ENCODE measurements at regions not wholly inside any gene's neighbourhood (a gene's known extent, or its start where the extent isn't known, plus 50 kb on each side); places are given as distances from the start of the nearest gene placed in this dataset.
"Not testable (repeated sequence)": the region's sequence is repeated elsewhere in the genome, so short reads cannot be mapped to it uniquely, and the experiment has no call there.

DNA sequence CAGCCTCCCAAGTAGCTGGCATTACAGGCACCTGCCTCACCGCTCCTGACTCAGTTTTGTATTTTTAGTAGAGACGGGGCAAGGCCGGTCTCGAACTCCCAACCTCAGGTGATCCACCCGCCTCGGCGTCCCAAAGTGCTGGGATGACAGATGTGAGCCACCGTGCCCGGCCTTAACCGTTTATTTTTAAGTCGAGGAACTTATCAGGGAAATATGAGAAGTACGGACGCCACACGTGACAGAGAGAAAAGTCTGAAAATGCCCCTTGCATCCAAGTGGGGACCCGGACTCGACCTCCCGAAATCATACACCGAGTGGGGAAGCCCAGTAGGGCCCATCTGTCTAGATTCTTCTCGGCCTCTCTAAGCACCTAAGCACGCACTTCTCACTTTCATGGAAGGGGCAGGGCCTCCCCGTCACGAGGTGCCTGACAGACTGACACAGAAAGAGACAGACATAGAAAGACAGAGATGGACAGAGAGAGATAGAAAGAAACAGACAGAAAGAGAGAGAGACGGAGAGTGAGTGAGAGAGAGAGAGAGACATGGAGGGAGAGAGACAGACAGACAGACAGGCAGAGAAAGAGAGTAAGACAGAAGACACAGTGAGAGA, 756.5 kb upstream of the DEFB115 start:
- Mint-ChIP-seq H3K4me3 (no peak overlapping the region), H3K27ac (no peak overlapping the region), H3K4me1 (no peaks in the 10 kb centered on the region), H3K36me3 (no peaks in the 10 kb centered on the region), H3K9me3 (no peaks in the 10 kb centered on the region)
- ATAC-seq (no peak), DNase-seq (ENCODE audit: low spot score in 2 of 2) (no peak)

DNA sequence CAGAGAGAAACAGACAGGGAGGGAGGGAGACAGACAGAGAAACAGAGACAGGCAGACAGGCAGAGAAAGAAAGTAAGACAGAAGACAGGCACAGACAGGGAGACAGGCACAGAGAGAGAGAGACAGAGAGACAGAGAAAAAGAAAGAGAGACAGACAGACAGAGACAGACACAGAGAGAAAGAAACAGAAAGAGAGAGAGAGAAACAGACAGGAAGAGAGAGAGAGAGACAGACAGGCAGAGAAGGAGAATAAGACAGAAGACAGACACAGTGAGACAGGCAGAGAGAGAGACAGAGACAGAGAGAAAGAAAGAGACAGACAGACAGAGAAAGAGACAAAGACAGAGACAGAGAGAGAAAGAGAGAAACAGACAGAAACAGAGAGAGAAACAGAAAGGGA, 754.8 kb upstream of the DEFB115 start:
- no peak overlapping the region for H3K4me3 Mint-ChIP-seq
- H3K4me1 Mint-ChIP-seq: no peaks in the 10 kb centered on the region
- no peaks in the 10 kb centered on the region for H3K36me3 Mint-ChIP-seq
- no peak for ATAC-seq
- peaks cover 4% of the 10 kb centered on the region for H3K9me3 Mint-ChIP-seq
- no peak for DNase-seq (ENCODE audit: low spot score in 2 of 2)
- no peak overlapping the region for H3K27ac Mint-ChIP-seq

DNA sequence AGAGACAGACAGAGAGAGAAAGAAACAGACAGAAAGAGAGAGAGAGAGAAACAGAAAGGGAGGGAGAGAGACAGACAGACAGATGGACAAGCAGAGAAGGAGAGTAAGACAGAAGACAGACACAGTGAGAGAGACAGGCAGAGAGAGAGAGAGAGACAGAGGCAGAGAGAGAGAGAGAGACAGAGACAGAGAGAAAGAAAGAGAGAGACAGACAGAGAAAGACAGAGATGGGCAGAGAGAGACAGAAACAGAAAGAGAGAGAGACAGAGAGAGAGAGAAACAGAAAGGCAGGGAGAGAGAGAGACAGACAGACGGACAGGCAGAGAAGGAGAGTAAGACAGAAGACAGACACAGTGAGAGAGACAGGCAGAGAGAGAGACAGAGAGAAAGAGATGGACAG, 754.3 kb upstream of the DEFB115 start:
- not testable (repeated sequence) for H3K4me1 Mint-ChIP-seq; H3K36me3 Mint-ChIP-seq; H3K9me3 Mint-ChIP-seq; H3K4me3 Mint-ChIP-seq; H3K27ac Mint-ChIP-seq; DNase-seq (ENCODE audit: low spot score in 2 of 2); ATAC-seq

DNA sequence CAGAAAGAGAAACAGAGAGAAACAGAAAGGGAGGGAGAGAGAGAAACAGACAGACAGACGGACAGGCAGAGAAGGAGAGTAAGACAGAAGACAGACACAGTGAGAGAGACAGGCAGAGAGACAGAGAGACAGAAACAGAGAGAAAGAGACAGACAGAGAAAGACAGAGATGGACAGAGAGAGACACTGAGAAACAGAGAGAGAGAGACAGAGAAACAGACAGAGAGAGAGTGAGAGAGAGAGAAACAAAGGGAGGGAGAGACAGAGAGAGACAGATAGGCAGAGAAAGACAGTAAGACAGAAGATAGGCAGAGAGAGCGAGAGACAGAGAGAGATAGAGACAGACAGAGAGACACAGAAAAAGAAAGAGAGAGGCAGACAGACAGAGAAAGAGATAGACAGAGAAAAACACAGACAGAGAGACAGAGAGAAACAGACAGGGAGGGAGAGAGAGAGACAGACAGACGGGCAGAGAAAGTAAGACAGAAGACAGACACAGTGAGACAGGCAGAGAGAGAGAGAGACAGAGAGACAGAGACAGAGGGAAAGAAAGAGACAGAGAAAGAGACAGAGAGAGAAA, 753.4 kb upstream of the DEFB115 start:
- Mint-ChIP-seq H3K4me1 (no peaks in the 10 kb centered on the region), H3K27ac (no peak overlapping the region), H3K36me3 (no peaks in the 10 kb centered on the region), H3K9me3 (peaks cover 4% of the 10 kb centered on the region), H3K4me3 (no peak overlapping the region)
- no peak for DNase-seq (ENCODE audit: low spot score in 2 of 2)
- no peak for ATAC-seq

DNA sequence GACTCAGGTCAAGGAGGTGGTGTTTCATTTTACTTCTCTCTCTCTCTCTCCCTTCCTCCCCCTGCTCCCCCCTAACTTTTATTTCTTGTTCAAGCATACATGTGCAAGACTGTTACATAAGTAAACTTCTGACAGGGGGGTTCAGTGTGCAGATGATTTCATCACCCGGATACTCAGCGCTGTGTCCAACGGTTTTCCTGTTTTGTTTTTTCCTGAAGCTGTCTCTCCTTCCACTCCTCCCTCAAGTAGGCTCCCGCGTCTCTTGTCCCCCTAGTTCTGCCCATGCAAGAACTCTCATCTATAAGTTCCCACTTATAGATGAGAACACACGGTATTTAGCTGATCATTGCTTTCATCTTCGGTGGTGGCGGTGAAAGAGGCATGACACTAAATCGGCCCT, 751.9 kb upstream of the DEFB115 start:
- Mint-ChIP-seq H3K4me3 (no peak overlapping the region), H3K4me1 (no peaks in the 10 kb centered on the region), H3K36me3 (no peaks in the 10 kb centered on the region), H3K27ac (no peak overlapping the region), H3K9me3 (peaks cover 11% of the 10 kb centered on the region)
- ATAC-seq (no peak), DNase-seq (ENCODE audit: low spot score in 2 of 2) (no peak)

DNA sequence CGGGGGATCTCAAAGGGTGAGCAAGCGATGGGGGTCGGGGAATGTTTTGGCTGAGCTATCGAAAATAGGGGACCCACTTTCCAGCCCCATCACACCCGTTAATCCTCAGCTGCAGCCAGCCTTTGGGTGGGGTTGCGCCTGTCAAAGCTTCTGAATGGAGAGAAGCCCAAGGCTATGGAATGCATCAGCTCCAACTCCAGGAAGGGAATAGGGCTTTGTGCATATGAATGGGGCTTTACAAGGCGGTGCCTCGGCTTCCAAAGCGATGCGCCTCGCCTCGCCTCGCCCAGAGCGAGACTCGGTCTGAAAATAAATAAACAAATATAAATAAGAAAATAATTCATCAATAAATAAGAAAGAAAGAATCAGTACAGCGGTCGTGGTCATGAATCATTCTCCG, 751.4 kb upstream of the DEFB115 start:
- no peak for ATAC-seq
- H3K4me1 Mint-ChIP-seq: no peaks in the 10 kb centered on the region
- H3K9me3 Mint-ChIP-seq: peaks cover 14% of the 10 kb centered on the region
- H3K4me3 Mint-ChIP-seq: no peak overlapping the region
- DNase-seq (ENCODE audit: low spot score in 2 of 2): no peak
- H3K36me3 Mint-ChIP-seq: no peaks in the 10 kb centered on the region
- H3K27ac Mint-ChIP-seq: no peak overlapping the region

DNA sequence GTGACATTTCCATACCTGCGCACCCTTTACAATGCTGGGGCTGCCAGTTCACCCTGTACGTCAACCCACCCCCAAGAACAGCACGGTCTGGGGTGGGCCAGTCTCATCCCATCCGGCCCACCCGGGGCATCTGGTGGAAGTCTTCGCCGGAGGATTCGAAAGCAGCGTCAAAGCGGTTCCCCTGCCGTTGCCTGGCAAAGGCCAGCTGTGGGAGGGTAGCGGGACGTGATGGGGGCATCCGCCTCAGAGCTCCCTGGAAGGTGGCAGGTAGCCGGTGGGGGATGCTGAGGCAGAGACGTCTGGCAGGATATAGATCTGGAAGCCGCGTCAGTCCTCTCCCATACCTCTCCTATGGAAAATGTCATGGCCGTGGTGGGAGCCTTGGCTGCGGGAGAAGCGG, 749.1 kb upstream of the DEFB115 start:
- DNase-seq (ENCODE audit: low spot score in 2 of 2); ATAC-seq; H3K27ac Mint-ChIP-seq; H3K36me3 Mint-ChIP-seq; H3K4me3 Mint-ChIP-seq; H3K4me1 Mint-ChIP-seq: not testable (repeated sequence)
- peaks cover 14% of the 10 kb centered on the region for H3K9me3 Mint-ChIP-seq

DNA sequence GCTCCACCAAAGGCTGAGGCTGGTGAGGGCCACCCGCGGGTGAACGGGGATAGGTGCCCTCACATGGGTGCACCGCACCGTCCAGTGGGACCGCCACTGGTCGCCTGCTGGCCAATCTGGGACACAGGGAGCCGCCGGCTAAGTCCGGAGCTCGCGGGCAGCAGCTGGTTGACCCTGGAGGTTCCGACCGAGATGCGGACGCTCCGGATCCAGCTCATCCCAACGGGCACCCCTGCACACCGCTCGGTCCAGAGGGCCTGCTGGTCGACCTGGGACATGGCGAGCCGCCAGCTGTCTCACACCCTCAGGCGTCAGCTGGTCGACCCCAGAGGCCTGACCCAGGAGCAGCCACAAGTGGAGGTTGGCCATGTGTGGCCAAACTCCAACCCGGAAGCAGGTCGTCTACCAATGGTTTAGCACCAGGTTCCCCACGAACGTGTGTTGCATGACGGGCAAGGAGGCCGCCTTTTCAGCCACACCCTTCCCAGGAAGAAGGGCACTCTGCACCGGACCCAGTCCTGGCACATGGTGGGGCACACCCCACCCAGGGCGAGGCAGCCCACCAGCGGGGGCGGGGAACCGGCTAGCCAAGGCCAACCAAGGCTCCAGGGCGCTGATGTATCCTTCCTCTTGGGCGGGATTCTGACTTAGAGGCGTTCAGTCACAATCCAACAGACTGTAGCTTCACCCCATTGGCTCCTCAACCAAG, 746.0 kb upstream of the DEFB115 start:
- ATAC-seq: peak; percentile 13
- Mint-ChIP-seq H3K4me3 (no peak overlapping the region), H3K27ac (no peak overlapping the region), H3K4me1 (no peaks in the 10 kb centered on the region), H3K9me3 (peaks cover 26% of the 10 kb centered on the region), H3K36me3 (no peaks in the 10 kb centered on the region)
- no peak for DNase-seq (ENCODE audit: low spot score in 2 of 2)

DNA sequence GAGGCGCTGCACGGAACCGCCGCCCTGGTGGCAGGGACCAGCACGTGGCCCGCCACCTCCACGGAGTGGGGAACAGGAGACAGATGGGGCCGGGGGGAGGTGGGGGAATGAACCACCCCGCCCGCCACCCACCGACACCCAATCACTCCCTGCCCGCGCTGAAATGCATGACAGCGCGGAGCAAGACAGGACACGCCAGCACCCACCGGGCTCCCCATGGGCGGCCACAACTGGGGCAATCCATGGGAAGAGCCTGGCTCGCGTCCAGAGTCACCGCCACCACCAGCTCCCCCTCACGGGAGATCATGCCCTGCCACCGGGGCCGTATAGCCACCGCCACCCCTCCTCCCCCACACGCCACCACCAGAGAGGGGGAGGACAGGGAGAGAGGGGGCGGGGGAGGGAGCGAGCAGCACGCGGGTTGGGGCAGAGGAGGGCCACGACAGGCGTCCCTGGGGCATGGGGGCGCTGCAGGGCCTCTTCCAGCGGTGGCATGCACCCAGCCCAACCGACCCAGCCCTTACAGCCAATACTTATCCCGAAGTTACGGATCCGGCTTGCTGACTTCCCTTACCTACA, 744.3 kb upstream of the DEFB115 start:
- DNase-seq (ENCODE audit: low spot score in 2 of 2) (no peak), ATAC-seq (no peak)
- H3K4me1 Mint-ChIP-seq: no peaks in the 10 kb centered on the region
- H3K9me3 Mint-ChIP-seq: peaks cover 21% of the 10 kb centered on the region
- no peak overlapping the region for H3K27ac Mint-ChIP-seq
- no peak overlapping the region for H3K4me3 Mint-ChIP-seq
- H3K36me3 Mint-ChIP-seq: no peaks in the 10 kb centered on the region

DNA sequence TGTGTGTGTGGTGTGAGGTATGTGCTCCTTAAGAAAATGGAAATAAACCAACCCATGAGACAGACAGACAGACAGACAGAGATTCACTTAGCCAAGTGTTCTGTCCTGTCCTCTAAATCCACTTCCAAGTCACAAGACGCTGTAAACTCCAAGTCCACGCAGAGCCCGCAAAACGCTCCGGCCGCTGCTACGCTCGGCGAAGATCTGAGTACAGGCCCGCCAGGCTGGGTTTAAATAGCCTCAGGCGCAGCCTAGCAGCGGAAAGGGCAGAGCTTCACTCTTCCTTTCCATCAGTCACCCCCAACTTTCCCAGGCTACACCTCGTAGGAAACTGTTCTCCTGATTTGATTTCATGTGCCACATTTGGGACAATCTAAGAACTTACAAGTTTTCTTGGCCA, 741.5 kb upstream of the DEFB115 start:
- ATAC-seq; H3K4me1 Mint-ChIP-seq; H3K4me3 Mint-ChIP-seq; H3K36me3 Mint-ChIP-seq; H3K27ac Mint-ChIP-seq; DNase-seq (ENCODE audit: low spot score in 2 of 2): not testable (repeated sequence)
- peaks cover 13% of the 10 kb centered on the region for H3K9me3 Mint-ChIP-seq

DNA sequence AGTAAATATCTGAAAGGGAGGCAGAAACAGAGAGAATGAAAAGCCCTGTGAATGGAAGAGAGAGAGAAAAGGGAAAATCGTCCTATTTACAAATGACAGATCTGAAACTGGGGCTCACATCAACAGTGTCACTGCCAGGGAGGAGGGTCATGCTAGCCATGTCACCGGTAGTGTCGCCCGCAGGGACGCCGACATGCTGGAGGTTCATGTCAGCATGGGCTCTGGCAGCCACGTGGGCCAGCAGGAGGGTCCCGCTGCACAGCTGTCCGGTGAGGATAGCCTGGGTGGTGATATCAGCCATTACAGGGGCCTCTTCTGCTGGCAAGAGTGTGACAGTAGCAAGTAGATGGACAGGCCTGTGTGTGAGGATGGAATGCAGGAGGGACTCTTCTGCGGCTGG, 738.6 kb upstream of the DEFB115 start:
- not testable (repeated sequence) for H3K9me3 Mint-ChIP-seq; DNase-seq (ENCODE audit: low spot score in 2 of 2); H3K36me3 Mint-ChIP-seq; ATAC-seq; H3K4me1 Mint-ChIP-seq; H3K4me3 Mint-ChIP-seq; H3K27ac Mint-ChIP-seq

DNA sequence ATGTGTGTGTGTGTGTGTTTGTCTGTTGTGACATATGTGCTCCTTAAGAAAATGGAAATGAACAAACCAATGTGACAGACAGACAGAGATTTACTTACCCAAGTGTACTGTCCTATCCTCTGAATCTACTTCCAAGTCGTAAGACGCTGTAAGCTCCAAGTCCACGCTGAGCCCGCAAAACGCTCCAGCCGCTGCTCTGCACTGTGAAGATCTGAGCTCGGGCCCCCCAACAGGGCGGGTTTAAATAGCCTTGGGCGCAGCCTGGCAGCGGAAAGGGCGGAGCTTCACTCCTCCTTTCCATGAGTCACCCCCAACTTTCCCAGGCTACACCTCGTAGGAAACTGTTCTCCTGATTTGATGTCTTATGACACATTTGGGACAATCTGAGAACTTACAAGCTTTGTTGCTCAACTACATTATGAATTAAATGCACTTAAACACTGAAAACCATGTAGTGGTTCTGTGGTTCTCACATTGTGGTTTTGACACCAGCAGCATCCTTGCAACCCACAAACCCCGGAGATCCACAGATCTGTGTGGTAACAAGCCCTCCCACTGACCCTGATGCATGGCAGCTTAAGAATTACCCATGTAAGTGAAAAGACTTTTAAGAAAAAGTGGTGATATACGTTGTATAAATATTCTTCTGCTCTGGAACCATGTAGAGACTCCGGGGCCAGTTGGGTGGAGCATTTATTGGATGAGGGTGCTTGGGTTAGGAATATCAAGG, 735.6 kb upstream of the DEFB115 start:
- H3K9me3 Mint-ChIP-seq; H3K4me3 Mint-ChIP-seq; ATAC-seq; DNase-seq (ENCODE audit: low spot score in 2 of 2); H3K36me3 Mint-ChIP-seq; H3K27ac Mint-ChIP-seq; H3K4me1 Mint-ChIP-seq: not testable (repeated sequence)

DNA sequence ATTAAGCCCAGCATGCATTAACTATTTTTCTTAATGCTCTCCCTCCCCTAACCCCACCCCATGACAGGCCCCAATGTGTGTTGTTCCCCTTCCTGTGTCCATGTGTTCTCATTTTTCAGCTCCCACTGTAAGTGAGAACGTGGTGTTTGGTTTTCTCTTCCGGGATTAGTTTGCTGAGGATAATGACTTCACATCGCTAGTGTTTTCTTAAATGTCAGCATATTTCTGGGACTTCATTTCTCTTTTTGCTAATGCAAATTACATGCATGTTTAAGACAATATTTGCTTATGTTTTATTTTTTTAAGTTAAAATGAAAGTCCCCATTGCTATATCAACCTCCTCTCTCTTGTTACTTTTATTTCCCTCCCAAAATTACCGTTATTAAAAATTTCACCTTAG, 733.3 kb upstream of the DEFB115 start:
- not testable (repeated sequence) for H3K27ac Mint-ChIP-seq, ATAC-seq, H3K4me3 Mint-ChIP-seq

DNA sequence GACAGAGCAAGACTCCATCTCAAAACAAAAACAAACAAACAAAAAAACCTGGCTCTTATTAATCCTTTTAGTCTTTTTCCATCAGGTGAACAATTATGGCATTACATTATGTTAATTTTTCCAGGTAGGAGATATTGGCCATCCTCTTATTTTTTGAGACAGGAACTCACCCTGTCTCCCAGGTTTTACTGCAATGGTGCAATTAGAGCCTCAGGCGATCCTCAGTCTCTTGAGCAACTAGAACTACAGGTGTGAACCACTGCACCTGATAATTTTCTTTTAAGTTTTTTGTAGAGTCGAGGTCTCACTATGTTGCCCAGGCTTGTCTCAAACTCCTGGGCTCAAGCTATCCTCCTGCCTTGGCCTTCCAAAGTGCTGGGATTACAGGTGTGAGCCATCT, 732.7 kb upstream of the DEFB115 start:
- peak overlapping the region; percentile 63 for H3K27ac Mint-ChIP-seq
- H3K4me1 Mint-ChIP-seq; DNase-seq (ENCODE audit: low spot score in 2 of 2); H3K9me3 Mint-ChIP-seq; H3K36me3 Mint-ChIP-seq; H3K4me3 Mint-ChIP-seq; ATAC-seq: not testable (repeated sequence)

More for the DNA sequence above, 733.3 kb upstream of the DEFB115 start:
- not testable (repeated sequence) for H3K4me1 Mint-ChIP-seq; H3K9me3 Mint-ChIP-seq; DNase-seq (ENCODE audit: low spot score in 2 of 2); H3K36me3 Mint-ChIP-seq

DNA sequence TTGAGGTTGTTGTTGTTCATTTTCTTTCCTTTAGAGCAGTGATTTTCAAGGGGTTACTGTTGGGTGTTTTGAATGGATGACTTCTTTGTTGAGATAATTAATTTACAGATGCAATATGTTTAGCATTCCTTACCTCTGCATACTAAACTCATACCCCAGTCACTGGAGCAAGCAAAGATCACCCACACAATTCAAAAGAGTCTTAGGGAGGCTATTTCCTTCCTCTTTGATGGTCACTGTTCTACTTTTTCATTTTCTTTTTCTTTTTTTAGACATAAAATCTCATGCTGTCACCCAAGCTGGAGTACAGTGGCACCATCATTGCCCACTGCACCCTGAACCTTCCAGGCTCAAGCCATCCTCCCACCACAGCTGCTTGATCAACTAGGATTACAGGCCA, 723.8 kb upstream of the DEFB115 start:
- not testable (repeated sequence) for H3K36me3 Mint-ChIP-seq; H3K9me3 Mint-ChIP-seq; H3K4me1 Mint-ChIP-seq; H3K27ac Mint-ChIP-seq; H3K4me3 Mint-ChIP-seq; DNase-seq (ENCODE audit: low spot score in 2 of 2); ATAC-seq
